GM12864 (cell line): ENCODE measurements at regions not wholly inside any gene's neighbourhood (a gene's known extent, or its start where the extent isn't known, plus 50 kb on each side); places are given as distances from the start of the nearest gene placed in this dataset.

Experiments used
- DNase-seq: peaks from one replicate; pipeline ENCODE4 v3.0.0-alpha.2; 2011; ENCODE audit warnings: low read depth
- H3K4me3 ChIP-seq: 2 replicates; pipeline ENCODE4 v1.5.1; 2011; ENCODE audit warnings: mild to moderate bottlenecking, low read depth, low read length, control low read depth
- CTCF ChIP-seq: IDR thresholded peaks from 2 replicates; pipeline ENCODE4 v1.5.1; 2011; ENCODE audit warnings: low read depth, mild to moderate bottlenecking, moderate library complexity, low read length, control low read depth, inconsistent platforms; ENCODE audit errors: missing control alignments

GRCh38 chr20:52383995-52384621, 192.5 kb upstream of the ZFP64 start:
- no peak overlapping the region for H3K4me3 ChIP-seq
- no peak for DNase-seq
- TF ChIP-seq CTCF: no peak

- no peak overlapping the region for H3K4me3 ChIP-seq
- DNase-seq: no peak
Measured at GRCh38 chr20:52382933-52383332, 191.4 kb upstream of the ZFP64 start.

GRCh38 chr20:52379723-52380336, 188.3 kb upstream of the ZFP64 start:
- H3K4me3 ChIP-seq: no peak overlapping the region
- DNase-seq: no peak
- peak; percentile 90 for TF ChIP-seq CTCF

More at GRCh38 chr20:52382933-52383332, 191.4 kb upstream of the ZFP64 start:
- TF ChIP-seq CTCF: no peak

GRCh38 chr20:52372169-52372568, 180.6 kb upstream of the ZFP64 start:
- no peak overlapping the region for H3K4me3 ChIP-seq
- no peak for DNase-seq

GRCh38 chr20:52365688-52366087, 174.1 kb upstream of the ZFP64 start:
- no peak for DNase-seq
- no peak for TF ChIP-seq CTCF

More at GRCh38 chr20:52372169-52372568, 180.6 kb upstream of the ZFP64 start:
- no peak for TF ChIP-seq CTCF

GRCh38 chr20:52364405-52364804, 172.8 kb upstream of the ZFP64 start:
- TF ChIP-seq CTCF: no peak
- no peak overlapping the region for H3K4me3 ChIP-seq
- DNase-seq: no peak

More at GRCh38 chr20:52365688-52366087, 174.1 kb upstream of the ZFP64 start:
- H3K4me3 ChIP-seq: no peak overlapping the region

- DNase-seq: no peak
- no peak for TF ChIP-seq CTCF
- no peak overlapping the region for H3K4me3 ChIP-seq
Measured at GRCh38 chr20:52361650-52362049, 170.1 kb upstream of the ZFP64 start.
